C4-2B (cell line): ENCODE measurements at regions not wholly inside any gene's neighbourhood (a gene's known extent, or its start where the extent isn't known, plus 50 kb on each side); places are given as distances from the start of the nearest gene placed in this dataset.

Experiments used
- CTCF ChIP-seq: fragments of 450-650 bp; conservative IDR thresholded peaks from 2 replicates; pipeline ENCODE4 v1.5.1; 2017; ENCODE audit warnings: mild to moderate bottlenecking
- ZFX ChIP-seq: fragments of 450-650 bp; IDR thresholded peaks from 2 replicates; pipeline ENCODE4 v1.6.1; 2017

- TF ChIP-seq CTCF (no peak), ZFX (no peak)
These were observed 308.3 kb downstream of the NR2F2 start for GRCh38 chr15:96638793-96639192.
